IPS-18c (cell line): ENCODE measurements at regions not wholly inside any gene's neighbourhood (a gene's known extent, or its start where the extent isn't known, plus 50 kb on each side); places are given as distances from the start of the nearest gene placed in this dataset.

Source experiments
- H3K4me3 ChIP-seq: 2 replicates; pipeline ENCODE4 v1.7.0; 2013; ENCODE audit warnings: low read depth, mild to moderate bottlenecking, low read length, moderate library complexity; ENCODE audit not compliant: insufficient read depth
- H3K9me3 ChIP-seq: one replicate; pipeline ENCODE4 v1.6.1; 2013; ENCODE audit warnings: mild to moderate bottlenecking, low read length, moderate library complexity; ENCODE audit not compliant: control insufficient read depth, insufficient read depth

- H3K4me3 ChIP-seq = no peak overlapping the region
- H3K9me3 ChIP-seq = no peaks in the 10 kb centered on the region
Measured at GRCh38 chr16:9226924-9227323, 135.5 kb downstream of the HAPSTR1 start.

GRCh38 chr16:9231039-9231438 is 139.6 kb downstream of the HAPSTR1 start:
- H3K9me3 ChIP-seq = no peaks in the 10 kb centered on the region
- H3K4me3 ChIP-seq = no peak overlapping the region

- Histone ChIP-seq H3K9me3 (no peaks in the 10 kb centered on the region), H3K4me3 (no peak overlapping the region)
Measured at GRCh38 chr16:9232102-9232770, 140.8 kb downstream of the HAPSTR1 start.

- Histone ChIP-seq H3K9me3 (peaks cover 2% of the 10 kb centered on the region), H3K4me3 (no peak overlapping the region)
Measured at GRCh38 chr16:9235867-9236266, 144.4 kb downstream of the HAPSTR1 start.

GRCh38 chr16:9236319-9236718 is 144.9 kb downstream of the HAPSTR1 start:
- Histone ChIP-seq H3K4me3 (no peak overlapping the region), H3K9me3 (peaks cover 2% of the 10 kb centered on the region)

GRCh38 chr16:9238346-9238745 is 146.9 kb downstream of the HAPSTR1 start:
- no peak overlapping the region for H3K4me3 ChIP-seq

GRCh38 chr16:9241177-9241576 is 149.7 kb downstream of the HAPSTR1 start:
- Histone ChIP-seq H3K9me3 (peaks cover 2% of the 10 kb centered on the region), H3K4me3 (no peak overlapping the region)

More at GRCh38 chr16:9238346-9238745, 146.9 kb downstream of the HAPSTR1 start:
- peaks cover 2% of the 10 kb centered on the region for H3K9me3 ChIP-seq

GRCh38 chr16:9248162-9248561 is 156.7 kb downstream of the HAPSTR1 start:
- Histone ChIP-seq H3K9me3 (no peaks in the 10 kb centered on the region), H3K4me3 (no peak overlapping the region)

- no peaks in the 10 kb centered on the region for H3K9me3 ChIP-seq
- no peak overlapping the region for H3K4me3 ChIP-seq
Measured at GRCh38 chr16:9249534-9249933, 158.1 kb downstream of the HAPSTR1 start.

- no peak overlapping the region for H3K4me3 ChIP-seq
Measured at GRCh38 chr16:9251026-9251425, 159.6 kb downstream of the HAPSTR1 start.

GRCh38 chr16:9254863-9255262 is 163.4 kb downstream of the HAPSTR1 start:
- Histone ChIP-seq H3K9me3 (no peaks in the 10 kb centered on the region), H3K4me3 (no peak overlapping the region)

More at GRCh38 chr16:9251026-9251425, 159.6 kb downstream of the HAPSTR1 start:
- no peaks in the 10 kb centered on the region for H3K9me3 ChIP-seq

- no peak overlapping the region for H3K4me3 ChIP-seq
- no peaks in the 10 kb centered on the region for H3K9me3 ChIP-seq
Measured at GRCh38 chr16:9256196-9256595, 164.8 kb downstream of the HAPSTR1 start.

GRCh38 chr16:9257843-9258242 is 166.4 kb downstream of the HAPSTR1 start:
- no peaks in the 10 kb centered on the region for H3K9me3 ChIP-seq
- no peak overlapping the region for H3K4me3 ChIP-seq

GRCh38 chr16:9258423-9259051 is 167.1 kb downstream of the HAPSTR1 start:
- Histone ChIP-seq H3K4me3 (no peak overlapping the region), H3K9me3 (no peaks in the 10 kb centered on the region)

- Histone ChIP-seq H3K4me3 (no peak overlapping the region), H3K9me3 (no peaks in the 10 kb centered on the region)
Measured at GRCh38 chr16:9259914-9260608, 168.6 kb downstream of the HAPSTR1 start.

- Histone ChIP-seq H3K9me3 (no peaks in the 10 kb centered on the region), H3K4me3 (no peak overlapping the region)
Measured at GRCh38 chr16:9260666-9261065, 169.2 kb downstream of the HAPSTR1 start.

GRCh38 chr16:9261376-9261775 is 169.9 kb downstream of the HAPSTR1 start:
- H3K9me3 ChIP-seq = no peaks in the 10 kb centered on the region
- no peak overlapping the region for H3K4me3 ChIP-seq
